B cell (primary cell): ENCODE measurements at regions not wholly inside any gene's neighbourhood (a gene's known extent, or its start where the extent isn't known, plus 50 kb on each side); places are given as distances from the start of the nearest gene placed in this dataset.

ENCODE experiments used
- EZH2 ChIP-seq: IDR thresholded peaks from 2 replicates; pipeline ENCODE4 v1.6.1; 2012; ENCODE audit warnings: borderline replicate concordance, low read depth, mild to moderate bottlenecking, moderate library complexity, low read length; ENCODE audit not compliant: insufficient read depth, poor library complexity, severe bottlenecking
- TF ChIP-seq, protein P1 (sequence below): fragments of 200-600 bp; IDR thresholded peaks from one replicate; pipeline ENCODE4 v1.8.0; 2022; ENCODE audit warnings: antibody characterized with exemption, mild to moderate bottlenecking

- TF ChIP-seq EZH2, result no peak
- TF ChIP-seq, protein P1, sequence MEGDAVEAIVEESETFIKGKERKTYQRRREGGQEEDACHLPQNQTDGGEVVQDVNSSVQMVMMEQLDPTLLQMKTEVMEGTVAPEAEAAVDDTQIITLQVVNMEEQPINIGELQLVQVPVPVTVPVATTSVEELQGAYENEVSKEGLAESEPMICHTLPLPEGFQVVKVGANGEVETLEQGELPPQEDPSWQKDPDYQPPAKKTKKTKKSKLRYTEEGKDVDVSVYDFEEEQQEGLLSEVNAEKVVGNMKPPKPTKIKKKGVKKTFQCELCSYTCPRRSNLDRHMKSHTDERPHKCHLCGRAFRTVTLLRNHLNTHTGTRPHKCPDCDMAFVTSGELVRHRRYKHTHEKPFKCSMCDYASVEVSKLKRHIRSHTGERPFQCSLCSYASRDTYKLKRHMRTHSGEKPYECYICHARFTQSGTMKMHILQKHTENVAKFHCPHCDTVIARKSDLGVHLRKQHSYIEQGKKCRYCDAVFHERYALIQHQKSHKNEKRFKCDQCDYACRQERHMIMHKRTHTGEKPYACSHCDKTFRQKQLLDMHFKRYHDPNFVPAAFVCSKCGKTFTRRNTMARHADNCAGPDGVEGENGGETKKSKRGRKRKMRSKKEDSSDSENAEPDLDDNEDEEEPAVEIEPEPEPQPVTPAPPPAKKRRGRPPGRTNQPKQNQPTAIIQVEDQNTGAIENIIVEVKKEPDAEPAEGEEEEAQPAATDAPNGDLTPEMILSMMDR, result no peak
These were observed 330.6 kb upstream of the SKOR2 start for GRCh38 chr18:47582093-47582492.
